ENCODE measurements at regions not wholly inside any gene's neighbourhood (a gene's known extent, or its start where the extent isn't known, plus 50 kb on each side); places are given as distances from the start of the nearest gene placed in this dataset.
A peak's percentile ranks its signal among the peaks of the same experiment; 100 is the strongest.
"Not testable (repeated sequence)": the region's sequence is repeated elsewhere in the genome, so short reads cannot be mapped to it uniquely, and the experiment has no call there.

DNA sequence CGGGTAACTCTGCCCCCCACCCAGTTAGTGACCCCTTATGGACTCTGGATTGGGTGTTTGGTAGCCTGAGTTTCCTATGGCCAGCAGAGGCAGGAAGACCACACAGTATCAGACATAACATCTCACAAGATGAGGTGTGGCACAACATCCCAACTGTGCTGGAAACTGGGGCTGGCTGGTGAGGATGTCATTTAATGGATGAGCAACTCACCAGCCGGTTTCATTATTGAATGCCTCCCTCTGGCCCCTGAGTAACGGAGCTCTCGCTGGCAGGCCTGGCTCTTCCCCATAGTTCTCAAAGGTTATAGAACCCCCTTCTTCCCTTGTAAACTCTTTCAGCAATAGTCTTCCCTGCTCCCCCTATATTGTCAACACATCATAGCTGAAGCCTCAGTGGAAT lies 195.0 kb downstream of the BCL11A start:
- DNase-seq (ENCODE audit: low read depth in 4 of 4, low spot score in 3 of 4): no peak

DNA sequence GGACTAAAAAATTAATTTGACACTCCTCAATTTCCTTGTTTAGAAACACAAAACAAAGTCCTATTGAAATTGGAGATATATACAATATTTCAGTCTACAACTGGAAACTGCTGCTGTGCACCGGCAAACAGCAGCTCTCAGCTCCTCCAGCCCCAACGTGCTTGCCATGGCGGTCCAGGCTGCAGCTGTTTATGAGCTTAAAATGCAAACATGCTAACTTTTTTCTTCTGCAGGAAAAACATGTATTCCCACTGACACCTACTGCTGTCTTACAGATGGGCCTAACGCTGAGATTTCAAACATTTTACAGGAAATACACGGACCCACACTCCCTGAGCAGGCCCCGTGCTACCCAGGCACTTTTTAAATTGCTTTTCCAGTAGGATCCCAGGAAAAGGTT lies 195.5 kb downstream of the BCL11A start:
- DNase-seq (ENCODE audit: low read depth in 4 of 4, low spot score in 3 of 4): no peak

DNA sequence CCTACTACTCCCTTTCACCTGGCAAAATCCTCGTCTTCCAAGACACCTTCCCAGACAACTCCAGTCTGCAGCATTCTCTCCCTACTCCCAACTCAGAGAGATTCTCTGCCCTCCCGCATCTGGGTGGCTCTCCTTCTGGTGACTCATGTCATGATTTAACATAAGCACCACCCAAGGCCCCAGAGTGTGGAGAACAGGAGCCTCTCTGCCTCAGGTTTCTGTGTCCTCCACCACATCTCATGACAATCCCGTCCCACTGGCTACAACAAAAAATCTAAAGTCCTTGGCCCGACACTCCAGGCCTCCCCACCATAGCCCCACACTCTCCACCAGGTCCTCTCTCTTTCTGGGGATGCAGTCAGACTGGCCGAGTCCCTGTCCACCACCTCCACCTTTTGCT lies 197.1 kb downstream of the BCL11A start:
- DNase-seq (ENCODE audit: low read depth in 4 of 4, low spot score in 3 of 4): no peak

DNA sequence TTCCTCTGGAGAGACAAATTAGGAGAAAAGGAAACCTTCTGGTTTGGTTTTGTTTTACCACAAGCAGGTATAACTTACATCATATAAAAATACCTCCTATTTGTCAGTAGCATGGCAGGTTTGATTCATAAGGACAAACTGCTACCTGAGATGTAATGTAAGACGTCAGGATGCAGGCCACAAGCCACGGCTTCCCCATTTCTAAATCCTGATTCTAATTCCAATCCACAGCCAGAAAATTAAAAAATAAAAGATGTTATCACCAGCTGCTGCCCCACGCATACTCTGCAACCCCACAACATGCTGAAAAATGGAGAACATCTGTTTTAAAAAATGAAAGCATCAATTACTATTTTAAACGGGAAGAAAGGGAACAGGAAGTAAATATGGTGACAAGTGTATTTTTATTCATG lies 197.6 kb downstream of the BCL11A start:
- DNase-seq (ENCODE audit: low read depth in 4 of 4, low spot score in 3 of 4): no peak

DNA sequence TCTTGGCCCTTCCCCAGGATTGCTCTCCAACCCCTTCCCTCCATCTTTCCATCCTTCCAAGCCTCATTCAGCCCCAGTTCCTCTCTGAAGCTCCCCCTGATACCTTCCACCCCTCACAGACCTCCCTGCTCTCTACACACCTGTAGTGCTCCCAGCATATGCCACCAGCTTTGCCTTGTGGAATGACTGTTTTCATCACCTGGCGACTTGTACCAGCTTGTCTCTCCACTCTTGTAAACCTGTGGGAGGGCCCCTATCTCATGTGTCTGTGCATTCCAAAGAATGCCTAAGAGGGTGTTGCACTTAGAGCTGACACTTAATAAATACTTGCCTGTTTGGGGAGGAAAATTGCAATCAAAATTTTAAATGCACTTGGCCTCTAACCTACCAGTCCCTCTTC lies 198.7 kb downstream of the BCL11A start:
- no peak for DNase-seq (ENCODE audit: low read depth in 4 of 4, low spot score in 3 of 4)

DNA sequence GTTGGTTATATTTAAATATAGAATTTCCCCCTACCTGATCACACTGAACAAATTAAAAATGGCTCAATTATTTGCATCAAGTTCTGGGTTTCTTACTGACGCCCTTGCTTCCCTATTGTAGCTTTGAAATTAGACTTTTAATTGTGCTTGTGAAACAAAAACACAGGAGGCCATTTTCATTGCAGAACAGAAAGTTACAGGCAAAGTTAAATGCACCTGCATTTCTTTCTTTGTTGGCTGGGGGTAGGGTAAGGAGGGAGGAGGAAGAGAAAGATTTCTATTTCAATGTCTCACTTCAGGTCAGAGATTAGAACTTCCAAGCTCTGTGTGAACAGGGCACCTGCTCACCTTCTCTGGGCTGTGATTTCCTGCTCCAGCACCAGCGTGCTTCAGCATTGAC lies 199.6 kb downstream of the BCL11A start:
- DNase-seq (ENCODE audit: low read depth in 4 of 4, low spot score in 3 of 4): no peak

DNA sequence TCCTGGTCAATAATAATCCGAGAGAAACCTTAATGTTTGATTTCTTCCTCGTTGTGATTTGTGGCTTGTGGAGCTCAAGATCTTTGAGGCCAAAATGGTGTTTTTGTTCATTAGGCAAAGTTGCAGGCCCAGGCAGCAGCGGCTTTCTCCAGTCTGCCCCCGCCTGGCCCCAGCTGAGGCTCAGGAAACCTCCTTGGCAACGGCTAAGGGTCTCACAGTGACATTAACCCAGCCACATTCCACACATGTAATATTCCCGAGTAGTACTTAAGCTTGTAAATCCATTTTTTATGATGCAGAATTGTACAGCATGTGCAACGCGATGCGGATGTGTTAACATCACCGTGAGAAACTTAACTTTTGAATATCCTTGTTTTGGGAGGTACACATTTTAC lies 200.1 kb downstream of the BCL11A start:
- DNase-seq (ENCODE audit: low read depth in 4 of 4, low spot score in 3 of 4): peak in 1 of 4 donors; percentile 21

DNA sequence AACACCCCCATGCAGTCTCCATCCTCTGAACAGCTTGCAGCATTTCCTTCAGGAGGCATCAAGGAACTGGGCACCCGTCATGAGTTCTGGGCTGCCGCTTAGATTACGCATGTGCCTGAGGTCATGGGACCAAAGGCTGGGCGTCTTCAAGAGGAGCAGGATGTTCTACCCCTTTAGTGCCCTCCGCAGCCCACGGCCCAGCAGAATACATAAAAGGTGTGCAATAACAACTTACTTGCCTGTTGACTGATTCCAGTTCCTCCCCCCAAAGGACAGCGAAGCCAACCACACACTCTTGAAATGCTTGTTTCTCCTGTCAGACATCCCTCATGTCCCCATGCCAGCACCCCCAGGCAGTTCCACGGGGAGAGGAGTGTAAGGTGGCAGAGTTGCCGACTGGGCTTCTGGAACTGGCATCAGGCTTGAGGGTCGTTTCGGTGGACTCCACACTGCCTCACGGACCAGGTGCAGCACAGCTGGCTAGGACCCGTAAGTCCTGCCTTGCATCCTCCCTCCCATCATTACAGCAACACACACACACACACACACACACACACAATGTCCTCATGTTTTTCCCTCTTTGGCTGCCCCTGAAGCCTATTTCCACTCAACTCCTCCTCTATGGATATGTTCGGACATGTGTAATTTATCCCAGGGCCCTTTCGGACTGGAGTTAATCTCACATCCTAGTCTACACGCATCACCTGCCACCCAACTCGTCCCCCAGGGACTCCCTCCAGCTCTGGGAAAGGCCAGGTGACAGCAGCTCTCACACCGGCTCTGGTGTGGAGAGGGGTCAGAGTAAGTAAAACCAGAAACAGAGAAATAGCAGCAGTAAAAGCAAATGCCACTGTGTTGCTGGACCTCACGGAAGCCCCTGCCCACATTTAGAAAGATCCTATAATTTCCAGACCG lies 200.7 kb downstream of the BCL11A start:
- DNase-seq (ENCODE audit: low read depth in 4 of 4, low spot score in 3 of 4): no peak

DNA sequence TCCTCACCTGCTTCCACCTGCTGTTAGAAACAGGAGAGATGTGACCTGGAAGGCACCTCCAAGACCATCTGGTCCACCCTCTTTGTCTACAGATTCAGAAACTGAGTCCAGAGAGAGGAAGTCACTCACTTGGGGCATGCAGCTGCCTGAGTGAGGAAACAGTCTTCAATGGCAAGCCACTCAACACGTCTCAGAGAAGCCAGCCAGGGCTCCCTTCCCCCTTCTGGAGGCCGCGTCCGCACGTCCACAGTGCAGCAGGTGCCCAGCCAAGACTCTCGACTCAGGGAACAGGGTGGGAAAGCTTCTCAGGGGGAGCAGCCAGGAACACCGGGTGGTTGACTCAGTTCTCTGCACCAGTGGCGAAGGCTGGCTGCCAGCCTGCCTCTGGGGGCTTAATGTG lies 201.7 kb downstream of the BCL11A start:
- no peak for DNase-seq (ENCODE audit: low read depth in 4 of 4, low spot score in 3 of 4)

DNA sequence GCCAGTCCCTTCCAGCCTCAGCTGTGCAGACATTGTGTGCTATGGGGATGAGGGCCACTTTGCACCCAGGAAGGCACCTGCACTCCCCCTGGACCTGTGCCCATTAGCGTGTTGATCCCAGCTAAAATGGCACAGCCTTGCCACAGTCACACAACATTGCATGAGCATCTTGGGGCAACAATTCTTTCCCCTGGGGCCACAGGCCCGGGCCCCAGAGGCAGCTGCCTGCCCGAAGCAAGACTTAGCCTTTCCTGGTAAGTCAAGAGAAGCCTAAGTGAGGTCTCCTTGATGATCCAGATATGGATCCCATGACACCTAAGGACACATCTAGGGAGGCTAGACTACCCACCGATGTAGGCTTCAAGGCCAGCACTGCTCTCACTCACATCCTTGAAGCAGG lies 202.1 kb downstream of the BCL11A start:
- DNase-seq (ENCODE audit: low read depth in 4 of 4, low spot score in 3 of 4): no peak

DNA sequence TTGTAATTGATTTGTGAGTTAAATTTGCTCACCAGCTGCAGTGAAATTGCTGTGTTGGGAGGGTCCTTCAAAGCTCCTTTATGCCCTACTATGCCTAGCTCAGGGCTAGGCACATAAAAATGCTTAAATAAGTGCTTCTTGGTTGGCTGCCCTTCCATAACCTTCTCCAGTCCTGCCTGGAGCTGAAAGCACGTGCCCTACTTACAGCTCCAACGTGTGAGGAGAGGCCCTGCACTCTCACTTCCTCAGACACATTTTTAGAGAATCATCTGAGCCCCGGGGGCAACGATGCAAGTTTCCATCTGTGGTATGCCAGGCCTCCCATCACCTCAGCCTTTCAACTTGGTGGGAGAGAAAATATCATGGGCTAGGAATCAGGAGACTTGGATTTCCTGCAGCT lies 202.7 kb downstream of the BCL11A start:
- DNase-seq (ENCODE audit: low read depth in 4 of 4, low spot score in 3 of 4): no peak

DNA sequence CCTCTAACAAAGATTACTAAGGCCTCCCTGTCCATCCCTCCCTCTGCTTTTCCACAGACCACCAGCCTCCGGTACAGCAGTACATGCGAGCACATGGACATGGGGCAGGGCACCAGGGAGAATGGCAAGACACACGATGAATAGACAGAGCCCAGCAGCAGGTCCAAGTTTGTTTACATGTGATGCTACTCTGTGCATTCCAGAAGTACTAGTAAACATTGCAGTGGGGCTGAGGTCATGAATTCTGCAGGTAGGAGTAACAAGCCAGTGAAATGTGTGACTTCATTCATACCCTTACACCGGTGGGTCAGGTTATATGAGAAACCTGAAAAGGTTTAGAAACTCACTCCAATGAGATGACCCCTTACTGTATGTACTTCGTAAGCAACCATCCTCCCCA lies 205.7 kb downstream of the BCL11A start:
- no peak for DNase-seq (ENCODE audit: low read depth in 4 of 4, low spot score in 3 of 4)

DNA sequence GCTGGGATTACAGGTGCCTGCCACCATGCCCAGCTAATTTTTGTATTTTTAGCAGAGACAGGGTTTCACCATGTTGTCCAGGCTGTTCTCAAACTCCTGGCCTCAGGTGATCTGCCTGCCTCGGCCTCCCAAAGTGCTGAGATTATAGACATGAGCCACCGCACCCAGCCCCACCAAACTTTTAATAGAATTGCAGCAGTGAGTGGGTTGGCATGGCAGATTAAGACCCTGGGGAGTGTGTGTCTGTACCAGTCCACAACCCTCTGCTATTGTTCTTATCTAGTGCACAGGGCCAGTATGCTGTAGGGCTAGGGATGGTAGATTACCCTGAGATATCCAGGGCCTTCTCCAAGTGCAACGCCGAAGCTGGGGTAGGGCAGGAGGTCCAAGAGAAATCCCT lies 211.0 kb downstream of the BCL11A start:
- not testable (repeated sequence) for DNase-seq (ENCODE audit: low read depth in 4 of 4, low spot score in 3 of 4)

DNA sequence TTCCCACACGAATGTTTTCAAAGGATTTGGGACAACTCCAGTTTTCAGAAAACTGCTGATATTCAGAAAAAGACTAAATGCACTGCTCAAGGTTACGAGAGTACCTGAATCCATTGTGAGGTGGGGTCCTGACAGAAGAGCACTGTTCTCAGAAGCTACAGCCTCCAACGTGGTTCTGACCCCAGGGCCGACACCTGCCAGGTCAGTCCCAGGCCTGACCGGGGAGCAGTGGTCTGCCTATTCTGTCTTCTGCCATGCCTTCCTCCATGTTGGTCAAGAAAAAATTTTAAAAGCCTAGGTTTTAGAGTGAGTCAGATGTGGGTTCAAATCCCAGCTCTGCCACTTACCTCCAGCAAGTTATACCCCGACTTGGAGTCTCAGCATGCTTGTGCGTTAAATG lies 212.3 kb downstream of the BCL11A start:
- no peak for DNase-seq (ENCODE audit: low read depth in 4 of 4, low spot score in 3 of 4)

DNA sequence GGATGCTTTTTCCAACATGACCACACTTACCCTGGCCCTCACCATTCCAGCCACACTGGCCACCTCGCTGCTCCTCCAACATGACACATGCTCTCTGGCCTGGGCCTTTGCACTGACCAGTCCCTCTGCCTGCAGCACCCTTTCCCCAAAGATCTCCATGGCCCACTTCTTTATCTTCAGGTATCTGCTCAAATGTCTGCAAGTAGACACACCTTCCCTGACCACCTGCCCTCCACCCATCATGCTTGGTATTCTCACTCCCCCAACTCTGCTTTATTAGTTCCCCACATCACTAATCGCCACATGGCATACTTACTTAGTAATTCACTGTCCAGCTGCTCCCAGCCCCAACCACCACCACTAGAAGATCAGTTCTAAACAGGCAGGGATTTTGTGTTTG lies 214.2 kb downstream of the BCL11A start:
- no peak for DNase-seq (ENCODE audit: low read depth in 4 of 4, low spot score in 3 of 4)

DNA sequence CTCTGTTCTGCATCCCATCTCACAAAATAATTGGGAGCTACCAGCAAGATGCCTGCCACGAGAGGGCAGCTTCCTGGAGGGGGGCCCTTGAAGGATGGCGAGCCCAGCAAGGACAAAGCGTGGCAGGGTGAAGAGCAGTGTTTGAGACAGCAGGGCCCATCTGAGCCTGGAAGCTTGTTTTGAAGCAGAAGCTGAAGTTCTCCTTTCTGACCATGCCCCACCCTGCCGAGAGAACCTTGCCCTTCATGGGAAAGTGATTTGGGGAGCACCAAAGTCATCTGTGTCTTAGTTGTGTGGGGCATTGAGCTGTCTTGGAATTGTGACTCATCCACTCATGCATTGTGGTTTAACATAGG lies 216.3 kb downstream of the BCL11A start:
- DNase-seq (ENCODE audit: low read depth in 4 of 4, low spot score in 3 of 4): no peak

DNA sequence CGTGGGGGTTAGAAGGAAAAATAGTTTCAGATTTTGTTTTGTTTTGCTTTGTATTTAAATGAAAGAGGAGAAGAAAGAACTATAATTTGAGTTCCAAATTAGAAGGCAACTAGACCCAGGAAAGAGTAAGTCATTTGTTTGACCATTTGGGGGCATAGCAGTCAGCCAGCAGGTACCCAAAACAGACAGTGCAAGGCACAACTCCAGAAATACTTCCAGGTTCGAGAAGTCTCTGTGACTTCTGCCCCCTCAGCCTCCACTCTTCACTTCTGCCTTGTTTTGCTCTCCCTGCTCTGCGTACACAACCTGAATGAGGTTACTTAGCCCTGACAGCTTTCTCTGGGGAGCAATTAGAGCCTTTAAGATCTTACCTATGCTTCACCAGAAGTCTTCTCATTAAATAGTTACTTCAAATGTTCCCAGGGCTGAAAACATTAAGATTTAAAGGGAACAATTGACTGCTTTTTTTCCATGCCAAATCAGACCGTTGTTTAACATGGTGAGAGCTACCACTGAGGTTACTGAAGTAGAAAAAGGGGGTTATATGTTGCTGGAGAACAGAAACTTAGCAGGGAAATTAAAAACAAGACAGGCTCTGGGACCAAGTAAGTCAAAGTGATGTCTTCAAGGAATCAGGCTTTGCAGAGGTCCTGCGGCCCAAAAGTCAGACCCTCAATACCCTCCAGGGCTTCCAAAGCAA lies 216.9 kb downstream of the BCL11A start:
- no peak for DNase-seq (ENCODE audit: low read depth in 4 of 4, low spot score in 3 of 4)

DNA sequence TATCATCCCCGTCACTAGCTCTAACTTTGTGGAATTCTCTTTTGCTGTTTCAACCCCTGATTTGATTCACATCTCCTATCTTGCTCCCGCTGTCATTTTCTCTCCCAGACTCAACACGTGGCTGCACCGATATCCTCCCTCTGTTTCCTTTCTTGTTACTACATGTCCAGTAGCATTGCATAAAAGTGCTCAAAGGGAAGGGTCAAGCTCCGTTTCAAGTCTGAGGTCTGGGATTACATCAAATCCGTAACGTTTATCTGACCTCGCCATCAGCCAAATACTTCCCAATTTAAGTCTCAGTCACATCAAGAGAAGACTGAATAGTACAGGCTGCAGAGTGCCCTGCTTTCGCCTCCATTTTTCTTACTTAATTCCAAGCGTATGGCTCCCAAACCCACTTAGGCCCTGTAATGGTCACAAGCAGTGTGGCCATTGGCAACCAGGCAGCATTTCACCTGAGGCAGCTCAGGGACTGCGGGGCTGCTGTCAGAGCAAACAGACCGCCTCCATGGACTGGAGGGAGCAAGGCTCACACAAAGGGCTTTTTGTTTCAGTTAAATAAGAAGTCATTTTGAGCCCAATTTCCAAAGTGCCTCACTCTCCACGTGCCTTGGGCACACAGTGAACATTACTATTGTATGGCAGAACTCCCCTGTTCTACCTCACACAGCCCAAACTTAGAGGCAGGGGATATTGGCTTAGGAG lies 217.8 kb downstream of the BCL11A start:
- DNase-seq (ENCODE audit: low read depth in 4 of 4, low spot score in 3 of 4): no peak

DNA sequence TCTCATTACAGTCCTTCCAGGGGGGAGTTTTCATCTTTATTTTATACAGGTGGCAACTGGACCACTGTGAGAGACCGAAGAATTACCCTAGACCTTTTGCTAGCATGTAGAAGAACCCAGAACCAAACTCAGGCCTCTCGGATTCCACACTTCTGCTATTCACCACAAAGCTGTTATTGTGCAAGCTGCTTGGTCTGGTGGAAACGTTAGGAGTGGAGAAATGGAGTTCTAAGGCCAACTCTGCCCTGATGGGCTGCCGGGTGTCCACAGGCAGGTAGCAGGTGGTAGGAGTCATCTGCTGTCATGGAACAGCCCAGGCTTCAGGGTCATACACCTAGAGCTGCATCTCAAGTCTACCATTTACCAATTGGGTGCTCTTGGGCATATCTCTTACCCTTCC lies 218.8 kb downstream of the BCL11A start:
- no peak for DNase-seq (ENCODE audit: low read depth in 4 of 4, low spot score in 3 of 4)

DNA sequence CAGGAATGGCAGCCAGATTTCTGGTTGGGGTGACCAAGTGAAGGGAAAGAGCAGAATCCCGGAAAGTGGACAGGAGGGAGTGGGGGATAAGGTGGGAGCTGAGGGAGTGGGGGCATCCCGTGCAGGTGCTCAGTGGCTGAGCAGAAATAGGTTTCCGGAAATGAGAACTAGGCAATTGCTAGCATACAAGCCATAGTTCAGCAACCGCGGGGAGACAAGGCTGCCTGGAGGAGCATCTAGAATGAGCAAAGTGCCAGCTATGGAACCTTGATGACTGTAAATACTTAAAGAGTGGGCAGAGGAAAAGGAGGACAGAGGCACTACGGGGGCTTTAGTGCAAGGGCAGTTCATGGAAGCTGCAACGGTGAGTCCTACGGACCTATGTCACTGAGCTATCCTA lies 220.2 kb downstream of the BCL11A start:
- no peak for DNase-seq (ENCODE audit: low read depth in 4 of 4, low spot score in 3 of 4)

DNA sequence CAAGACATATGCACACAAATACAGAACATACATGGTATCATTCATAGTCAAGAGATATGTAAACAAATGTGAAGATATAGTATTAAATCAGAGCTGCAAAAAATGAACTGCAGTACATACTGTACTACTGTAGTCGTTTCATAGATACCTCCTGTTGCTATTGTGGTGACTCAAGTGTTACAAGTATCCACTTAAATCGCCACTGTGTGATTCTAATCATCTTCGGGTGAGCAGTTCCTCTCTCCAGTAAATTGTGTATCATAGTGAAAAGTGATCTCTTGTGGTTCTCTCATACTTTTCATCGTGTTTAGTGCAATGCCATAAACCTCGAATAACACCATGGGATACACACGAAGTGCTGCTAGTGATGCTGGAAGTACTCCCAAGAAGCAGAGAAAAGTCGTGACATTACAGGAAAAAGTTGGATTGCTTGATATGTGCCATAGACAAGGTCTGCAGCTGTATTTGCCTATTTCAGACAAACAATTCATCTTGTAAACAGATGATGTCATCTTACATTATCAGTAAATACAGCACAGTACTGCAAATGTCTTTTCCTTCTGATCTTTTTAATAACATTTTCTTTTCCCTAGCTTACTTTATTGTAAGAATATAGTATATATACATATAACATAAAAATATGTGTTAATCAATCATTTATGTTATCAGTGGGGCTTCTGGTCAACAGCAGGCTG lies 222.2 kb downstream of the BCL11A start:
- no peak for DNase-seq (ENCODE audit: low read depth in 4 of 4, low spot score in 3 of 4)

Data from left renal pelvis (tissue), 4 donors.